ENCODE measurements at regions not wholly inside any gene's neighbourhood (a gene's known extent, or its start where the extent isn't known, plus 50 kb on each side); places are given as distances from the start of the nearest gene placed in this dataset.

- TF ChIP-seq POLR2AphosphoS5 (IDR thresholded peaks at IDR 0.05): no peak
- no peak for TF ChIP-seq POLR2A (IDR thresholded peaks at IDR 0.05)
Observed at GRCh38 chr3:193915099-193915498, 220.8 kb upstream of the HES1 start.

All from suprapubic skin (tissue), 4 donors.